ENCODE measurements at regions not wholly inside any gene's neighbourhood (a gene's known extent, or its start where the extent isn't known, plus 50 kb on each side); places are given as distances from the start of the nearest gene placed in this dataset.
A peak's percentile ranks its signal among the peaks of the same experiment; 100 is the strongest.
"Not testable (repeated sequence)": the region's sequence is repeated elsewhere in the genome, so short reads cannot be mapped to it uniquely, and the experiment has no call there.

- peak; percentile 27 for DNase-seq
These were observed 129.5 kb upstream of the SGK1 start for GRCh38 chr6:134447423-134447822.

- DNase-seq: no peak
These were observed 129.0 kb upstream of the SGK1 start for GRCh38 chr6:134446896-134447295.

- peak; percentile 25 for DNase-seq
These were observed 128.4 kb upstream of the SGK1 start for GRCh38 chr6:134446218-134446848.

GRCh38 chr6:134443009-134443408 lies 125.1 kb upstream of the SGK1 start:
- DNase-seq: no peak

GRCh38 chr6:134442073-134442472 lies 124.2 kb upstream of the SGK1 start:
- no peak for DNase-seq

- DNase-seq: no peak
These were observed 120.9 kb upstream of the SGK1 start for GRCh38 chr6:134438837-134439236.

- peak; percentile 75 for DNase-seq
These were observed 119.5 kb upstream of the SGK1 start for GRCh38 chr6:134437376-134437775.

GRCh38 chr6:134436950-134437349 lies 119.0 kb upstream of the SGK1 start:
- peak; percentile 37 for DNase-seq

GRCh38 chr6:134436281-134436815 lies 118.4 kb upstream of the SGK1 start:
- DNase-seq: peak; percentile 95

GRCh38 chr6:134435814-134436280 lies 117.9 kb upstream of the SGK1 start:
- no peak for DNase-seq

- DNase-seq: no peak
These were observed 116.4 kb upstream of the SGK1 start for GRCh38 chr6:134434019-134434942.

GRCh38 chr6:134432036-134432435 lies 114.1 kb upstream of the SGK1 start:
- peak; percentile 14 for DNase-seq

- DNase-seq: peak; percentile 70
These were observed 113.5 kb upstream of the SGK1 start for GRCh38 chr6:134431421-134431859.

GRCh38 chr6:134429861-134430380 lies 112.0 kb upstream of the SGK1 start:
- no peak for DNase-seq

GRCh38 chr6:134427721-134428120 lies 109.8 kb upstream of the SGK1 start:
- DNase-seq: no peak

- DNase-seq: no peak
These were observed 108.7 kb upstream of the SGK1 start for GRCh38 chr6:134426623-134427022.

- not testable (repeated sequence) for DNase-seq
These were observed 108.0 kb upstream of the SGK1 start for GRCh38 chr6:134425917-134426316.

GRCh38 chr6:134425513-134425912 lies 107.6 kb upstream of the SGK1 start:
- DNase-seq: no peak

- DNase-seq: no peak
These were observed 106.9 kb upstream of the SGK1 start for GRCh38 chr6:134424798-134425170.

GRCh38 chr6:134424165-134424797 lies 106.4 kb upstream of the SGK1 start:
- peak; percentile 16 for DNase-seq

GRCh38 chr6:134422426-134423231 lies 104.7 kb upstream of the SGK1 start:
- DNase-seq: peak; percentile 98

- peak; percentile 78 for DNase-seq
These were observed 103.6 kb upstream of the SGK1 start for GRCh38 chr6:134421501-134421900.
